CD4-positive, alpha-beta T cell (primary cell): ENCODE measurements at regions not wholly inside any gene's neighbourhood (a gene's known extent, or its start where the extent isn't known, plus 50 kb on each side); places are given as distances from the start of the nearest gene placed in this dataset.

ENCODE experiments used
- ATAC-seq: fragments of 200-7000 bp; cut with Tn5 transposase; one replicate; pipeline ENCODE4 v1.10.0; 2022; ENCODE audit warnings: mild to moderate bottlenecking; ENCODE audit not compliant: poor library complexity
- CTCF ChIA-PET: fragments of 350-600 bp; sonication (Branson Sonifier 250); formaldehyde crosslinking; loops from one replicate; lab custom pipeline; 2021; ENCODE audit warnings: antibody characterized with exemption, inconsistent platforms; lab: Charles Lee
- POLR2A ChIA-PET: fragments of 350-600 bp; sonication (Branson Sonifier 250); formaldehyde crosslinking; loops from one replicate; lab custom pipeline; 2021; ENCODE audit warnings: antibody characterized with exemption, inconsistent platforms; lab: Charles Lee
- DNase-seq, 14 experiments: peaks; one replicate each; pipeline ENCODE4 v3.0.0-alpha.2; 2013 to 2020; ENCODE audit warnings: mixed read lengths in 2 of 14
- H3K27ac ChIP-seq, 2 donors: one replicate each; pipeline versions ENCODE4 v1.5.1 to v1.7.0; 2013; ENCODE audit warnings: low read length in 2 of 2, low read depth in 1 of 2, mild to moderate bottlenecking in 1 of 2
- H3K27me3 ChIP-seq, 2 experiments: 1 replicate in 1 of 2; 2 replicates in 1 of 2; pipeline versions ENCODE4 v1.6.1 to v1.7.0; 2013; ENCODE audit warnings: low read length in 2 of 2, control low read depth in 1 of 2, mild to moderate bottlenecking in 1 of 2, moderate library complexity in 1 of 2; ENCODE audit not compliant: insufficient read depth in 2 of 2, control insufficient read depth in 1 of 2
- H3K36me3 ChIP-seq: one replicate; pipeline ENCODE4 v1.6.1; 2013; ENCODE audit warnings: low read length, control low read depth; ENCODE audit not compliant: insufficient read depth
- H3K4me1 ChIP-seq: one replicate; pipeline ENCODE4 v1.6.1; 2013; ENCODE audit warnings: low read length, control low read depth; ENCODE audit not compliant: insufficient read depth
- H3K4me3 ChIP-seq: one replicate; pipeline ENCODE4 v1.5.1; 2013; ENCODE audit warnings: mild to moderate bottlenecking, low read length, moderate library complexity
- H3K9me3 ChIP-seq, 2 experiments: 1 replicate in 1 of 2; 2 replicates in 1 of 2; pipeline versions ENCODE4 v1.6.1 to v1.7.0; 2013; ENCODE audit warnings: low read length in 2 of 2, mild to moderate bottlenecking in 2 of 2, control low read depth in 1 of 2, moderate library complexity in 1 of 2; ENCODE audit not compliant: control insufficient read depth in 1 of 2, insufficient read depth in 1 of 2
- H3K27ac Mint-ChIP-seq: one replicate; pipeline ENCODE4 v1.8.0; 2020; ENCODE audit warnings: mixed read lengths
- H3K27me3 Mint-ChIP-seq: one replicate; pipeline ENCODE4 v1.8.0; 2021; ENCODE audit warnings: mixed read lengths
- H3K36me3 Mint-ChIP-seq: one replicate; pipeline ENCODE4 v1.8.0; 2021; ENCODE audit warnings: low read depth, mixed read lengths
- H3K4me1 Mint-ChIP-seq: one replicate; pipeline ENCODE4 v1.8.0; 2021; ENCODE audit warnings: low read depth, mixed read lengths
- H3K4me3 Mint-ChIP-seq: one replicate; pipeline ENCODE4 v1.8.0; 2020; ENCODE audit warnings: mild to moderate bottlenecking, mixed read lengths
- H3K9me3 Mint-ChIP-seq: one replicate; pipeline ENCODE4 v1.8.0; 2020; ENCODE audit warnings: mixed read lengths
- CTCF ChIP-seq: fragments of 200-600 bp; IDR thresholded peaks from one replicate; pipeline ENCODE4 v1.8.0; 2022; ENCODE audit warnings: antibody characterized with exemption, mild to moderate bottlenecking
- intact Hi-C, 2 experiments: fragments of 100-400 bp; cut with DNase I in 1 of 2; cut with micrococcal nuclease in 1 of 2; formaldehyde crosslinking; loops; one replicate each; pipeline versions ENCODE4 v1.15.1 to v1.9.0; 2023 to 2025; cut with DNase I, micrococcal nuclease

- no peak overlapping the region for H3K27ac ChIP-seq
- Mint-ChIP-seq H3K4me3 (no peak overlapping the region), H3K27me3 (no peaks in the 10 kb centered on the region), H3K9me3 (no peaks in the 10 kb centered on the region), H3K4me1 (no peaks in the 10 kb centered on the region), H3K36me3 (no peaks in the 10 kb centered on the region), H3K27ac (no peak overlapping the region)
- no peaks in the 10 kb centered on the region for H3K27me3 ChIP-seq
- no peak for TF ChIP-seq CTCF
- H3K36me3 ChIP-seq, result no peaks in the 10 kb centered on the region
- no peak overlapping the region for H3K4me3 ChIP-seq
- no peaks in the 10 kb centered on the region for H3K4me1 ChIP-seq
- ATAC-seq (no peak), DNase-seq (no peak)
- intact Hi-C loops, result no loop called here
- no peaks in the 10 kb centered on the region for H3K9me3 ChIP-seq
- ChIA-PET CTCF (no interaction called here), POLR2A (no interaction called here)
Observed at GRCh38 chr10:124213899-124214510, 120.6 kb upstream of the CHST15 start.

- no peak overlapping the region for H3K27ac Mint-ChIP-seq
- Histone ChIP-seq H3K9me3 (no peaks in the 10 kb centered on the region), H3K27ac (no peak overlapping the region), H3K4me3 (no peak overlapping the region), H3K4me1 (no peaks in the 10 kb centered on the region), H3K36me3 (no peaks in the 10 kb centered on the region), H3K27me3 (no peaks in the 10 kb centered on the region)
- H3K4me1 Mint-ChIP-seq, result no peaks in the 10 kb centered on the region
- DNase-seq (no peak), ATAC-seq (no peak)
- H3K4me3 Mint-ChIP-seq, result no peak overlapping the region
- CTCF ChIA-PET, result no interaction called here
- intact Hi-C loops, result no loop called here
- H3K36me3 Mint-ChIP-seq, result no peaks in the 10 kb centered on the region
- no peaks in the 10 kb centered on the region for H3K27me3 Mint-ChIP-seq
- POLR2A ChIA-PET, result no interaction called here
- no peak for TF ChIP-seq CTCF
- no peaks in the 10 kb centered on the region for H3K9me3 Mint-ChIP-seq
Observed at GRCh38 chr10:124213471-124213870, 120.1 kb upstream of the CHST15 start.

DNA sequence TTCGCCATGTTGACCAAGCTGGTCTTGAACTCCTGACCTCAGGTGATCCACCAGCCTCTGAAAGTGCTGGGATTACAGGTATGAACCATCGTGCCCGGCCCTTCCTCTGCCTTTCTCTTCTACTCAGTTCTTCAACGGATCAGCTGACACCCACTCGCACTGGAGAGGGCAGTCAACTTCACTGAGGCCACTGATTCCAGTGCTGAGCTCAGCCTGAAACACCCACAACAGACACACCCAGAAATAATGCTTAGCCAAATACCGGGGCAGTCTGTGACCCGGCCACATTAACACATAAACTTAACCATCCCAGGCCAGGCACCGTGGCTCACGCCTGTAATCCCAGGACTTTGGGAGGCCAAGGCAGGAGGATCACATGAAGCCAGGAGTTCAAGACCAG, 119.3 kb upstream of the CHST15 start:
- Mint-ChIP-seq H3K36me3 (no peaks in the 10 kb centered on the region), H3K4me3 (no peak overlapping the region), H3K9me3 (no peaks in the 10 kb centered on the region), H3K27ac (no peak overlapping the region), H3K4me1 (no peaks in the 10 kb centered on the region), H3K27me3 (no peaks in the 10 kb centered on the region)
- ATAC-seq, result no peak
- ChIA-PET POLR2A (no interaction called here), CTCF (no interaction called here)
- Histone ChIP-seq H3K9me3 (no peaks in the 10 kb centered on the region), H3K4me3 (no peak overlapping the region), H3K4me1 (no peaks in the 10 kb centered on the region), H3K27me3 (no peaks in the 10 kb centered on the region), H3K36me3 (no peaks in the 10 kb centered on the region), H3K27ac (no peak overlapping the region)
- no peak for DNase-seq
- no peak for TF ChIP-seq CTCF
- intact Hi-C loops, result no loop called here
